Peyer's patch (tissue), 4 donors: ENCODE measurements at regions not wholly inside any gene's neighbourhood (a gene's known extent, or its start where the extent isn't known, plus 50 kb on each side); places are given as distances from the start of the nearest gene placed in this dataset.

ENCODE experiments used
- DNase-seq, 3 donors: peaks; one replicate each; pipeline ENCODE4 v3.0.0-alpha.2; 2017 to 2019
- H3K27ac ChIP-seq, 4 donors: fragments of 200-600 bp; sonication (generic); one replicate each; pipeline ENCODE4 v1.5.1; 2016 to 2019
- H3K27me3 ChIP-seq, 2 donors: fragments of 200-600 bp; sonication (generic); one replicate each; pipeline ENCODE4 v1.5.1; 2019
- H3K36me3 ChIP-seq, 3 donors: fragments of 200-600 bp; sonication (generic); one replicate each; pipeline ENCODE4 v1.5.1; 2016 to 2019
- H3K4me1 ChIP-seq, 4 donors: fragments of 200-600 bp; sonication (generic); one replicate each; pipeline ENCODE4 v1.5.1; 2016 to 2019
- H3K4me3 ChIP-seq, 4 donors: fragments of 200-600 bp; sonication (generic); 1 replicate in 3 of 4; 2 replicates in 1 of 4; pipeline ENCODE4 v1.5.1; 2016 to 2019; ENCODE audit warnings: mild to moderate bottlenecking in 1 of 4
- H3K9me3 ChIP-seq, 4 donors: fragments of 200-600 bp; sonication (generic); one replicate each; pipeline ENCODE4 v1.5.1; 2016 to 2019; ENCODE audit warnings: mild to moderate bottlenecking in 1 of 4
- POLR2A ChIP-seq, 2 donors: fragments of 450-650 bp; IDR thresholded peaks; one replicate each; pipeline ENCODE4 v1.5.1; 2017; ENCODE audit warnings: antibody characterized with exemption in 2 of 2, mild to moderate bottlenecking in 2 of 2, moderate library complexity in 2 of 2
- TF ChIP-seq, protein P1 (sequence below), 6 experiments: fragments of 450-650 bp in 4 of 6; fragments of 200-600 bp in 2 of 6; sonication (generic) in 1 of 6; IDR thresholded peaks; one replicate each; pipeline ENCODE4 v1.5.1; 2017 to 2019; ENCODE audit warnings: antibody characterized with exemption in 6 of 6, mild to moderate bottlenecking in 3 of 6, moderate library complexity in 1 of 6

DNA sequence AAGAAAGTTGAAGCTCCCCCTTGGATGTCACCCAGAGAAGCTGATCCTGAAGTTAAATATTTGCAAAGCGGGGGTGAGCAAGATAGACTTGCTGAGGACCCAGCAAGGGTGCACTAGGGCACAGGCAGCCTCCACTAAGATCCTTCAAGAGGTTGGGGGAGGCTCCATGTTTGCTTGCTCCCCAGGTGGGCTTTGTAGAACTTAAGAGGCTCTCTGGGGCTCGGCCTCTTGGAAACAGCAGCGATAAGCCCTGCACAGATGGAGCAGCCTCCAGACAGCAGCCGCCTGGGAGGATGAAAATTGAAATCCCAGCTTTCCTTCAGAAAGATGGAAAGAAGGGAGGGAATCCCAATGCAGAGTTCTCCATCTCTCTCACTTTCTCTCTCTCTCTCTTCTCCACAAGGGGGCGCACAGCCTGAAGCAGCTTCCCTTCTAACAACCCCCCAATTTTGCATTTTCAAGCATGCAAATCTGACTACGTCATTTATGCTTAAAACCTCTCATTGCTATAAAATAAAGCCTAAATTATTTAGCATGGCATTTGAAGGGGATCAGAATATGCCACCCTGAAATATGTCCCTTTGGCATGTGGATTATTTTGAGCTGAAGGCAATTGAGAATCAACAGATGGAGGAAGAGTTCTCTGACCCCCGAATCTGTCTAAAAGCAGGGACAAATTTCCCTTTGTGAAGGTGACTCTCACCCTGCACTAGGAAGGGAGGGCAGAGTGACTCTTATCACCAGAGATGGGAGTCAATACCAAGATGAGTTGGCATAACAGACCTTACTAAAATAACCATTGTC lies 185.7 kb upstream of the KLHL29 start:
- no peak for TF ChIP-seq POLR2A (IDR thresholded peaks at IDR 0.05)
- TF ChIP-seq, protein P1, sequence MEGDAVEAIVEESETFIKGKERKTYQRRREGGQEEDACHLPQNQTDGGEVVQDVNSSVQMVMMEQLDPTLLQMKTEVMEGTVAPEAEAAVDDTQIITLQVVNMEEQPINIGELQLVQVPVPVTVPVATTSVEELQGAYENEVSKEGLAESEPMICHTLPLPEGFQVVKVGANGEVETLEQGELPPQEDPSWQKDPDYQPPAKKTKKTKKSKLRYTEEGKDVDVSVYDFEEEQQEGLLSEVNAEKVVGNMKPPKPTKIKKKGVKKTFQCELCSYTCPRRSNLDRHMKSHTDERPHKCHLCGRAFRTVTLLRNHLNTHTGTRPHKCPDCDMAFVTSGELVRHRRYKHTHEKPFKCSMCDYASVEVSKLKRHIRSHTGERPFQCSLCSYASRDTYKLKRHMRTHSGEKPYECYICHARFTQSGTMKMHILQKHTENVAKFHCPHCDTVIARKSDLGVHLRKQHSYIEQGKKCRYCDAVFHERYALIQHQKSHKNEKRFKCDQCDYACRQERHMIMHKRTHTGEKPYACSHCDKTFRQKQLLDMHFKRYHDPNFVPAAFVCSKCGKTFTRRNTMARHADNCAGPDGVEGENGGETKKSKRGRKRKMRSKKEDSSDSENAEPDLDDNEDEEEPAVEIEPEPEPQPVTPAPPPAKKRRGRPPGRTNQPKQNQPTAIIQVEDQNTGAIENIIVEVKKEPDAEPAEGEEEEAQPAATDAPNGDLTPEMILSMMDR (IDR thresholded peaks at IDR 0.05): peak in 4 of 6 experiments; percentile 24 to 44 (median 36)

DNA sequence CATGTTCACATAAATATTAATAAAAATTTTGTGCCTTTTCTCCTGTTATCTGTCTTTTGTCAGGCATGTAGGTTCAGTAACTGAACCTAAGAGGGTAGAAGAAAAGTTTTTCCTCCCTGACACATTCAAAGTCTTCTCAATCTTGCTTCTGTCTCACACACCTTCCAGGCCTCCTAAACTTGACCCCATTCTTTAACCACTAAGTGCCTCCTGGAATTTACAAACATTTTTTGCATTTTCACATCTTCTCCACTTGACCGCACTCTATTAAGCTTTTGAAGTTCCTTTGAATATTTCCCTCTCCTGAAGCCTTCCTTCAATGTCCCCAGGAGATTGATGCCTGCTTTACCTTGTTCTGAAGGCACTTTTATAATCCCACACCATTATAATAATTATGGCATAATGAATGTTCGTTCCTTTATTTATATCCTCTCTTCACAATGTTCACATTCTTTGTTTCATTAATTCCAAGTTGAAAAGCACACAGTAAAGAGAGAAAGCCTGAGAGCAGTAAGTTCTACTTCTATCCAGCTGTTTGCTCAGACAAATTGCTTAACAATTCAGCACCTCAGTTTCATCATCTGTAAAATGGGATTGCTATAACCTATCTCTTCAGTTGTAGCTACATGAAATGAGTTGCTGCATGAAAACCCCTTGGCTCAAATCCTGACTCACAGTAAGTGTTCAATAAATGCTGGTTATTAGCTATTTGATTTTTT lies 184.8 kb upstream of the KLHL29 start:
- H3K4me1 ChIP-seq: no peaks in the 10 kb centered on the region
- no peaks in the 10 kb centered on the region for H3K9me3 ChIP-seq
- DNase-seq: no peak
- no peaks in the 10 kb centered on the region for H3K36me3 ChIP-seq
- H3K27me3 ChIP-seq: no peaks in the 10 kb centered on the region
- no peak overlapping the region for H3K27ac ChIP-seq
- no peak overlapping the region for H3K4me3 ChIP-seq
- TF ChIP-seq, protein P1 (IDR thresholded peaks at IDR 0.05): no peak
- no peak for TF ChIP-seq POLR2A (IDR thresholded peaks at IDR 0.05)

More for the DNA sequence above, 185.7 kb upstream of the KLHL29 start:
- Histone ChIP-seq H3K27ac (no peak overlapping the region), H3K36me3 (no peaks in the 10 kb centered on the region), H3K4me1 (no peaks in the 10 kb centered on the region), H3K4me3 (no peak overlapping the region), H3K9me3 (no peaks in the 10 kb centered on the region), H3K27me3 (no peaks in the 10 kb centered on the region)
- no peak for DNase-seq

DNA sequence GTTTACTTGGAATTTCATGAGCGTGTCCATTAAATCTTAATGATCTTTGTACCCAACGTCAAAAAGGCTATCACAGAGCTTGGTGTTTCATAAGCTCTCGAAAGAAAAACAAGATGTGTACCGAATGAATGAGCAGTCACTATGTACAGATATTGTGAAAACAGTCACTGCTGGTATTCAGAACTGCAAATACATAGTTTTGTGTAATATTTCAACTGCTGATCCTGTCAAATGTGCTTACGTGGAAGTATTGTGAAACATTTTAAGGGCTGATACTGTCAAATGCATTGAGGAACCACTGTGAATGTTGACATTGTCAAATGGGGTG lies 184.2 kb upstream of the KLHL29 start:
- Histone ChIP-seq H3K4me1 (no peaks in the 10 kb centered on the region), H3K27ac (no peak overlapping the region), H3K36me3 (no peaks in the 10 kb centered on the region), H3K9me3 (no peaks in the 10 kb centered on the region), H3K27me3 (no peaks in the 10 kb centered on the region), H3K4me3 (no peak overlapping the region)
- no peak for DNase-seq
- no peak for TF ChIP-seq POLR2A (IDR thresholded peaks at IDR 0.05)
- TF ChIP-seq, protein P1 (IDR thresholded peaks at IDR 0.05): no peak

DNA sequence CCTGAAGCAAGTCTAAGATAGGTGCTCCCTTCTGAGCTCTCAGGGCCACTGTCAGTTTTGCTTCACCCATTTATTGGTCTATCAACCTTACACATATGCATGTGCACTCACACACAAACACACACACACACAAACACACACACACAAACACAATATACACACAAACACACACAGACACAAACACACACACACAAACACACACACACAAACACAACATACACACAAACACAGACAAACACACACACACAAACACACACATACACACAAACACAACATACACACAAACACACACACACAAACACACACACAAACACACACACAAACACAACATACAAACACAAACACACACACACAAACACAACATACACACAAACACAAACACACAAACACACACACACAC lies 181.6 kb upstream of the KLHL29 start:
- no peak overlapping the region for H3K4me3 ChIP-seq
- TF ChIP-seq POLR2A (IDR thresholded peaks at IDR 0.05): no peak
- TF ChIP-seq, protein P1 (IDR thresholded peaks at IDR 0.05): no peak
- DNase-seq: no peak

DNA sequence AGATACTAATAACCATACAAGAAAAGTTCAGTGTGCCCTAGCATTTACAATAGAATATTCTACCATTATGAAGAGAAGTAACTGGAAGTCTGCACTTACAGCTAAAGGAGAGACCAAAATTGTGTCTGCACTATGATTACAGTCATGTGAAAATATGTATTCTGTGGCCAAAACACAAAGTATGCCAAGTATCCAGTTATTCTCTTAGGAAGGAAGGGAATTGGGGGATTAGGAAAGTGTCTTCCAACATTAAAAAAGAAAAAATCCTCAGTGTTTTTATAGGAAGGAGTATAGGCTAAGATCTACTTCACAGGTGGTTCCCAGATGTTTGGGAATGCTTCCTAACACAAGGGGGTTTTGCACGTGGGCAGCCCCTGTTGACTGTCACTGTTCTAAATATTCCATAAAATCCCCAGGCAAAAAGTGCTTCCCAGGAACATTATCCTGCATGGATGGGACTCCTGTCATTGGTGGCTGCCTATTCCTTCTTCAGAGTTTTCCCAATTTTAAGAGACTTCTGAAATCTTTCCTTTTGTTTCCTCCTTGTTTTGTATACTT lies 180.2 kb upstream of the KLHL29 start:
- H3K27ac ChIP-seq: no peak overlapping the region
- H3K4me1 ChIP-seq: peaks cover 0 to 12% (median 0%) of the 10 kb centered on the region in 4 donors
- DNase-seq: no peak
- H3K36me3 ChIP-seq: no peaks in the 10 kb centered on the region
- H3K9me3 ChIP-seq: no peaks in the 10 kb centered on the region
- H3K27me3 ChIP-seq: no peaks in the 10 kb centered on the region
- H3K4me3 ChIP-seq: no peak overlapping the region
- TF ChIP-seq, protein P1 (IDR thresholded peaks at IDR 0.05): no peak
- no peak for TF ChIP-seq POLR2A (IDR thresholded peaks at IDR 0.05)

More for the DNA sequence above, 181.6 kb upstream of the KLHL29 start:
- no peaks in the 10 kb centered on the region for H3K27me3 ChIP-seq
- H3K9me3 ChIP-seq: no peaks in the 10 kb centered on the region
- H3K4me1 ChIP-seq: peaks cover 0 to 3% (median 0%) of the 10 kb centered on the region in 4 donors
- H3K36me3 ChIP-seq: no peaks in the 10 kb centered on the region
- H3K27ac ChIP-seq: no peak overlapping the region
